ENCODE measurements at regions not wholly inside any gene's neighbourhood (a gene's known extent, or its start where the extent isn't known, plus 50 kb on each side); places are given as distances from the start of the nearest gene placed in this dataset.

DNA sequence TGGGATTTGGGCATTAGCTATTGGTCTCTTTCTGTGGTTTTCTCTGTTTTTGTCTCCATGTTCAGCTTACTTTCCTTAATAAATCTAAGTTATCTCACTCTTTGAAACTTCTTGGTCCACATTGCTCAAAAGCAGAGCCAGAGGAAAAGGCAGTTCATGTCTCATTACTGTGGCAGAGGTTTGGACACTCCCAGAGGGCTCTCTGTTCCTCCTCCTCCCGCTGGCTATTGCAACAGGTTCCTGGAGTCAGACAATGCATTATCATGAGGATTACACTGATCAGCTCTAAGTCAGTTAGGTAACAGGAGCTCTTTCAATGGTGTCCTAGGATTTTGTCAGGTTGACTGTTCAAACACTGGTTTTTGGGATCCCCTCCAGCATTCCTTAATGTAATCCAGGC, 298.8 kb downstream of the NDFIP2 start:
- no peak overlapping the region for H3K4me3 ChIP-seq (ENCODE audit: low read length)
- H3K36me3 Mint-ChIP-seq (ENCODE audit: low read depth), result no peaks in the 10 kb centered on the region
- DNase-seq, result peak; percentile 61
- no peaks in the 10 kb centered on the region for H3K27me3 ChIP-seq (ENCODE audit: control insufficient read depth, insufficient read depth, low read length, poor library complexity, severe bottlenecking)
- H3K9me3 ChIP-seq (ENCODE audit: control insufficient read depth, low read length), result no peaks in the 10 kb centered on the region
- no peak overlapping the region for H3K4me3 Mint-ChIP-seq
- peak overlapping the region; percentile 74 for H3K27ac Mint-ChIP-seq
- 36 to 88% methylated on average over 1 of the region's 1 CpG for WGBS, 2 experiments (ENCODE audit: insufficient coverage in 1 of 2, insufficient read length in 1 of 2)
- peaks cover 30% of the 10 kb centered on the region for H3K4me1 ChIP-seq (ENCODE audit: control insufficient read depth, insufficient read depth, low read length)
- H3K9ac ChIP-seq (ENCODE audit: extremely low read depth, low read length, poor library complexity, severe bottlenecking), result no peak overlapping the region
- no peak for TF ChIP-seq CTCF (conservative IDR thresholded peaks at IDR 0.05)
- no peaks in the 10 kb centered on the region for H3K36me3 ChIP-seq (ENCODE audit: control insufficient read depth, insufficient read depth, low read length)
- H3K9me3 Mint-ChIP-seq, result no peaks in the 10 kb centered on the region
- no peak overlapping the region for H3K27ac ChIP-seq (ENCODE audit: low read depth, low read length)
- H3K4me1 Mint-ChIP-seq, result peaks cover 62% of the 10 kb centered on the region
- no peaks in the 10 kb centered on the region for H3K27me3 Mint-ChIP-seq (ENCODE audit: insufficient read depth)

DNA sequence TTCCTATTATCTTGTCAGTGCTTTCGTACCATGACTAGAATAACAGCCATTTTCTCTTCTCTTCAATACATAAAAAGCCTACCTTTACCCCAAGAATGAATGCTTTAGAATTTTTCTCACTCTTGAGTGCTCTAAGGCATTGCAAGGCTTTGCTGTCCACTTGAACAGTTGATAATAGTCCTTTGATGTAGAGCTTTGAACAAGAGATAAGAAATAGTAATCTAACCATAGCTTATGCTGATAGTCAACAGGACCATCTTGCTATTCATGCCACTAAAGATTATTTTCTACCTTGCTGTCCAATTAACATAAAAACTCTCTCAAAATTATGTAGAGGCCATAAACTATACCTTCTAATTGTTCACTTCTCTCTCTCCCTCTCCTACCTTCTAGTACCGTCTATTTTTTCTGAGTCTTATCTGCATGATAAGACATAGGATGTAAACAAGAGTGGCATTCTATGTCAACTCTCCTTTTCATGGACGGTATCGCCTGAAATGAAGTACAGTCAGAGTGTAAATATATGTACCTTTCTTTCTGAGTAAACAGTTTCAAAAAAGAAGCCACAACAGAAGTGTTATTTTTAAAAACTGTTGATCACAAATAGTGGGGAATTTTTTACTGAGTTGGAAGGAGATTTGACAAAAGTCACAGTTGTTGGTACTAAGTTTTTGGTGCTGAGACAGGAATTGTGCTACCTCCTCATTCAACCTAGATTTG, 297.9 kb downstream of the NDFIP2 start:
- Histone ChIP-seq H3K27me3 (ENCODE audit: control insufficient read depth, insufficient read depth, low read length, poor library complexity, severe bottlenecking) (no peaks in the 10 kb centered on the region), H3K9me3 (ENCODE audit: control insufficient read depth, low read length) (no peaks in the 10 kb centered on the region), H3K4me1 (ENCODE audit: control insufficient read depth, insufficient read depth, low read length) (peaks cover 30% of the 10 kb centered on the region), H3K27ac (ENCODE audit: low read depth, low read length) (no peak overlapping the region), H3K9ac (ENCODE audit: extremely low read depth, low read length, poor library complexity, severe bottlenecking) (no peak overlapping the region), H3K4me3 (ENCODE audit: low read length) (no peak overlapping the region), H3K36me3 (ENCODE audit: control insufficient read depth, insufficient read depth, low read length) (no peaks in the 10 kb centered on the region)
- no peaks in the 10 kb centered on the region for H3K27me3 Mint-ChIP-seq (ENCODE audit: insufficient read depth)
- H3K36me3 Mint-ChIP-seq (ENCODE audit: low read depth), result no peaks in the 10 kb centered on the region
- DNase-seq, result no peak
- H3K4me3 Mint-ChIP-seq, result no peak overlapping the region
- H3K27ac Mint-ChIP-seq, result no peak overlapping the region
- H3K4me1 Mint-ChIP-seq, result peaks cover 62% of the 10 kb centered on the region
- no peaks in the 10 kb centered on the region for H3K9me3 Mint-ChIP-seq
- TF ChIP-seq CTCF (conservative IDR thresholded peaks at IDR 0.05), result no peak
- WGBS, 2 experiments (ENCODE audit: insufficient coverage in 1 of 2, insufficient read length in 1 of 2), result 89 to 100% methylated on average over 3 to 4 of the region's 4 CpGs

GRCh38 chr13:79777504-79777903, 296.5 kb downstream of the NDFIP2 start:
- no peak overlapping the region for H3K4me3 Mint-ChIP-seq
- Histone ChIP-seq H3K9me3 (ENCODE audit: control insufficient read depth, low read length) (no peaks in the 10 kb centered on the region), H3K9ac (ENCODE audit: extremely low read depth, low read length, poor library complexity, severe bottlenecking) (no peak overlapping the region), H3K4me1 (ENCODE audit: control insufficient read depth, insufficient read depth, low read length) (peaks cover 28% of the 10 kb centered on the region), H3K4me3 (ENCODE audit: low read length) (no peak overlapping the region), H3K36me3 (ENCODE audit: control insufficient read depth, insufficient read depth, low read length) (no peaks in the 10 kb centered on the region), H3K27ac (ENCODE audit: low read depth, low read length) (no peak overlapping the region), H3K27me3 (ENCODE audit: control insufficient read depth, insufficient read depth, low read length, poor library complexity, severe bottlenecking) (no peaks in the 10 kb centered on the region)
- no peaks in the 10 kb centered on the region for H3K9me3 Mint-ChIP-seq
- H3K27me3 Mint-ChIP-seq (ENCODE audit: insufficient read depth), result no peaks in the 10 kb centered on the region
- DNase-seq, result no peak
- H3K27ac Mint-ChIP-seq, result no peak overlapping the region
- peaks cover 51% of the 10 kb centered on the region for H3K4me1 Mint-ChIP-seq
- no peaks in the 10 kb centered on the region for H3K36me3 Mint-ChIP-seq (ENCODE audit: low read depth)
- TF ChIP-seq CTCF (conservative IDR thresholded peaks at IDR 0.05), result no peak
- 90 to 100% methylated on average over 1 to 2 of the region's 2 CpGs for WGBS, 2 experiments (ENCODE audit: insufficient coverage in 1 of 2, insufficient read length in 1 of 2)
